ENCODE measurements at regions not wholly inside any gene's neighbourhood (a gene's known extent, or its start where the extent isn't known, plus 50 kb on each side); places are given as distances from the start of the nearest gene placed in this dataset.

- no peak overlapping the region for H2BK15ac ChIP-seq (ENCODE audit: low read depth, low read length)
- DNase-seq = no peak
- no peaks in the 10 kb centered on the region for H3K79me1 ChIP-seq (ENCODE audit: insufficient read depth, low read depth, low read length, poor library complexity, severe bottlenecking)
- H2AFZ ChIP-seq (ENCODE audit: low read length) = no peak overlapping the region
- H4K8ac ChIP-seq (replicated peaks; ENCODE audit: insufficient read length, low read depth, low read length) = no peak overlapping the region
- no peak overlapping the region for H2BK5ac ChIP-seq (ENCODE audit: insufficient read length, low read length)
- H3K9me3 ChIP-seq (ENCODE audit: control insufficient read depth, low read depth, low read length) = no peaks in the 10 kb centered on the region
- no peak for TF ChIP-seq CTCF (conservative IDR thresholded peaks at IDR 0.05)
- H3K4ac ChIP-seq (ENCODE audit: low read depth, low read length) = no peak overlapping the region
- no peak overlapping the region for H2BK20ac ChIP-seq (ENCODE audit: low read depth, low read length, poor library complexity, severe bottlenecking)
- no peak overlapping the region for H2AK5ac ChIP-seq (ENCODE audit: insufficient read length, low read length)
- Mint-ChIP-seq H3K36me3 (ENCODE audit: insufficient read depth in 1 of 3, low read depth in 3 of 3) (peaks cover 10 to 18% (median 14%) of the 10 kb centered on the region in 3 experiments), H3K27me3 (ENCODE audit: low read depth) (peaks cover 1% of the 10 kb centered on the region; the same call in 1 of the 2 replicates), H3K4me3 (no peak overlapping the region), H3K9me3 (peaks cover 18 to 19% of the 10 kb centered on the region in 2 experiments), H3K27ac (peak overlapping the region in 1 of 3 experiments; percentile 32; a peak in 2 of 7 replicates), H3K4me1 (peaks cover 18 to 24% of the 10 kb centered on the region in 2 experiments)
- no peak overlapping the region for H4K91ac ChIP-seq (ENCODE audit: insufficient read length, low read depth, low read length)
- H2BK120ac ChIP-seq (ENCODE audit: low read depth, low read length, poor library complexity, severe bottlenecking) = no peak overlapping the region
- H3K4me2 ChIP-seq (ENCODE audit: insufficient read depth, insufficient read length, low read length) = no peak overlapping the region
- no peak overlapping the region for H2BK12ac ChIP-seq (ENCODE audit: insufficient read length, low read depth, low read length)
- no peak overlapping the region for H3K56ac ChIP-seq (ENCODE audit: insufficient read length, low read depth, low read length)
- no peaks in the 10 kb centered on the region for H4K20me1 ChIP-seq (ENCODE audit: control insufficient read depth, insufficient read depth, insufficient read length)
- H3K4me1 ChIP-seq (ENCODE audit: insufficient read depth, low read length) = 0 out of 2 replicates have a peak, but pooled peaks cover 2% of the 10 kb centered on the region
- H3K27me3 ChIP-seq (ENCODE audit: insufficient read depth, low read length) = no peaks in the 10 kb centered on the region
- H3K79me2 ChIP-seq (ENCODE audit: insufficient read depth, low read length) = no peaks in the 10 kb centered on the region
- no peak overlapping the region for H3K9ac ChIP-seq (ENCODE audit: extremely low read depth, insufficient read length, low read length)
- H4K5ac ChIP-seq (ENCODE audit: insufficient read length, low read depth, low read length) = no peak overlapping the region
- no peak overlapping the region for H3T11ph ChIP-seq (ENCODE audit: low read length)
- H3K23ac ChIP-seq (ENCODE audit: insufficient read length, low read depth, low read length) = no peak overlapping the region
- no peaks in the 10 kb centered on the region for H3K23me2 ChIP-seq (ENCODE audit: insufficient read length, low read depth, low read length, poor library complexity, severe bottlenecking)
- H3K27ac ChIP-seq (ENCODE audit: insufficient read length, low read depth, low read length) = no peak overlapping the region
- H3K18ac ChIP-seq (ENCODE audit: insufficient read length, low read depth, low read length) = no peak overlapping the region
- H3K14ac ChIP-seq (ENCODE audit: insufficient read depth, low read length) = no peak overlapping the region; the same call in 1 of the 2 replicates
Observed at GRCh38 chr2:150985741-150986140, 275.9 kb downstream of the RBM43 start.

Measured in H9 (cell line).